ENCODE measurements at regions not wholly inside any gene's neighbourhood (a gene's known extent, or its start where the extent isn't known, plus 50 kb on each side); places are given as distances from the start of the nearest gene placed in this dataset.

- H3K27ac Mint-ChIP-seq = no peak overlapping the region
- H3K9me3 Mint-ChIP-seq = peaks cover 6% of the 10 kb centered on the region
- no peak overlapping the region for H3K4me3 Mint-ChIP-seq (ENCODE audit: low read depth)
- intact Hi-C loops (cut with micrococcal nuclease) = no loop called here
- H3K36me3 Mint-ChIP-seq (ENCODE audit: low read depth) = no peaks in the 10 kb centered on the region
- DNase-seq (ENCODE audit: low spot score) = no peak
- no peaks in the 10 kb centered on the region for H3K27me3 Mint-ChIP-seq (ENCODE audit: low read depth)
- no peaks in the 10 kb centered on the region for H3K4me1 Mint-ChIP-seq (ENCODE audit: low read depth)
Observed at GRCh38 chr20:12063106-12063684, 145.5 kb downstream of the BTBD3 start.

GRCh38 chr20:12064540-12064939, 146.8 kb downstream of the BTBD3 start:
- Mint-ChIP-seq H3K4me1 (ENCODE audit: low read depth) (no peaks in the 10 kb centered on the region), H3K36me3 (ENCODE audit: low read depth) (no peaks in the 10 kb centered on the region)
- intact Hi-C loops (cut with micrococcal nuclease) = no loop called here

GRCh38 chr20:12067686-12068085, 150.0 kb downstream of the BTBD3 start:
- intact Hi-C loops (cut with micrococcal nuclease) = no loop called here

More at GRCh38 chr20:12064540-12064939, 146.8 kb downstream of the BTBD3 start:
- Mint-ChIP-seq H3K4me3 (ENCODE audit: low read depth) (no peak overlapping the region), H3K9me3 (peaks cover 6% of the 10 kb centered on the region), H3K27me3 (ENCODE audit: low read depth) (no peaks in the 10 kb centered on the region), H3K27ac (no peak overlapping the region)
- DNase-seq (ENCODE audit: low spot score) = no peak

GRCh38 chr20:12068121-12068520, 150.4 kb downstream of the BTBD3 start:
- Mint-ChIP-seq H3K9me3 (peaks cover 6% of the 10 kb centered on the region), H3K4me3 (ENCODE audit: low read depth) (no peak overlapping the region), H3K4me1 (ENCODE audit: low read depth) (no peaks in the 10 kb centered on the region)

More at GRCh38 chr20:12067686-12068085, 150.0 kb downstream of the BTBD3 start:
- H3K27ac Mint-ChIP-seq = no peak overlapping the region
- H3K27me3 Mint-ChIP-seq (ENCODE audit: low read depth) = no peaks in the 10 kb centered on the region
- H3K36me3 Mint-ChIP-seq (ENCODE audit: low read depth) = no peaks in the 10 kb centered on the region
- no peak for DNase-seq (ENCODE audit: low spot score)
- no peak overlapping the region for H3K4me3 Mint-ChIP-seq (ENCODE audit: low read depth)
- H3K9me3 Mint-ChIP-seq = peaks cover 6% of the 10 kb centered on the region
- H3K4me1 Mint-ChIP-seq (ENCODE audit: low read depth) = no peaks in the 10 kb centered on the region

GRCh38 chr20:12069181-12069580, 151.5 kb downstream of the BTBD3 start:
- intact Hi-C loops (cut with micrococcal nuclease) = no loop called here
- no peak overlapping the region for H3K4me3 Mint-ChIP-seq (ENCODE audit: low read depth)

More at GRCh38 chr20:12068121-12068520, 150.4 kb downstream of the BTBD3 start:
- no peaks in the 10 kb centered on the region for H3K27me3 Mint-ChIP-seq (ENCODE audit: low read depth)
- DNase-seq (ENCODE audit: low spot score) = no peak
- intact Hi-C loops (cut with micrococcal nuclease) = no loop called here
- no peak overlapping the region for H3K27ac Mint-ChIP-seq
- H3K36me3 Mint-ChIP-seq (ENCODE audit: low read depth) = no peaks in the 10 kb centered on the region

GRCh38 chr20:12072221-12072953, 154.7 kb downstream of the BTBD3 start:
- no peak overlapping the region for H3K4me3 Mint-ChIP-seq (ENCODE audit: low read depth)
- no peaks in the 10 kb centered on the region for H3K36me3 Mint-ChIP-seq (ENCODE audit: low read depth)
- H3K27ac Mint-ChIP-seq = no peak overlapping the region
- no peak for DNase-seq (ENCODE audit: low spot score)
- H3K4me1 Mint-ChIP-seq (ENCODE audit: low read depth) = no peaks in the 10 kb centered on the region
- peaks cover 19% of the 10 kb centered on the region for H3K9me3 Mint-ChIP-seq
- no peaks in the 10 kb centered on the region for H3K27me3 Mint-ChIP-seq (ENCODE audit: low read depth)
- intact Hi-C loops (cut with micrococcal nuclease) = no loop called here

More at GRCh38 chr20:12069181-12069580, 151.5 kb downstream of the BTBD3 start:
- peaks cover 12% of the 10 kb centered on the region for H3K9me3 Mint-ChIP-seq
- H3K27ac Mint-ChIP-seq = no peak overlapping the region
- H3K27me3 Mint-ChIP-seq (ENCODE audit: low read depth) = no peaks in the 10 kb centered on the region
- H3K4me1 Mint-ChIP-seq (ENCODE audit: low read depth) = no peaks in the 10 kb centered on the region
- H3K36me3 Mint-ChIP-seq (ENCODE audit: low read depth) = no peaks in the 10 kb centered on the region
- no peak for DNase-seq (ENCODE audit: low spot score)

- peaks cover 19% of the 10 kb centered on the region for H3K9me3 Mint-ChIP-seq
- intact Hi-C loops (cut with micrococcal nuclease) = no loop called here
- no peaks in the 10 kb centered on the region for H3K4me1 Mint-ChIP-seq (ENCODE audit: low read depth)
- no peak overlapping the region for H3K27ac Mint-ChIP-seq
- no peaks in the 10 kb centered on the region for H3K36me3 Mint-ChIP-seq (ENCODE audit: low read depth)
- H3K27me3 Mint-ChIP-seq (ENCODE audit: low read depth) = no peaks in the 10 kb centered on the region
- DNase-seq (ENCODE audit: low spot score) = no peak
- H3K4me3 Mint-ChIP-seq (ENCODE audit: low read depth) = no peak overlapping the region
Observed at GRCh38 chr20:12072954-12073264, 155.2 kb downstream of the BTBD3 start.

- no peak overlapping the region for H3K4me3 Mint-ChIP-seq (ENCODE audit: low read depth)
- H3K9me3 Mint-ChIP-seq = peaks cover 19% of the 10 kb centered on the region
- H3K4me1 Mint-ChIP-seq (ENCODE audit: low read depth) = no peaks in the 10 kb centered on the region
- no peak overlapping the region for H3K27ac Mint-ChIP-seq
- H3K36me3 Mint-ChIP-seq (ENCODE audit: low read depth) = no peaks in the 10 kb centered on the region
- no peaks in the 10 kb centered on the region for H3K27me3 Mint-ChIP-seq (ENCODE audit: low read depth)
- intact Hi-C loops (cut with micrococcal nuclease) = no loop called here
- DNase-seq (ENCODE audit: low spot score) = no peak
Observed at GRCh38 chr20:12074111-12074655, 156.5 kb downstream of the BTBD3 start.

GRCh38 chr20:12076200-12076599, 158.5 kb downstream of the BTBD3 start:
- no peak overlapping the region for H3K4me3 Mint-ChIP-seq (ENCODE audit: low read depth)
- no peaks in the 10 kb centered on the region for H3K27me3 Mint-ChIP-seq (ENCODE audit: low read depth)
- H3K36me3 Mint-ChIP-seq (ENCODE audit: low read depth) = no peaks in the 10 kb centered on the region
- peaks cover 13% of the 10 kb centered on the region for H3K9me3 Mint-ChIP-seq
- intact Hi-C loops (cut with micrococcal nuclease) = no loop called here
- no peaks in the 10 kb centered on the region for H3K4me1 Mint-ChIP-seq (ENCODE audit: low read depth)
- DNase-seq (ENCODE audit: low spot score) = no peak
- H3K27ac Mint-ChIP-seq = no peak overlapping the region

- H3K4me3 Mint-ChIP-seq (ENCODE audit: low read depth) = no peak overlapping the region
- H3K9me3 Mint-ChIP-seq = peaks cover 13% of the 10 kb centered on the region
- H3K4me1 Mint-ChIP-seq (ENCODE audit: low read depth) = no peaks in the 10 kb centered on the region
- no peak overlapping the region for H3K27ac Mint-ChIP-seq
- intact Hi-C loops (cut with micrococcal nuclease) = no loop called here
- no peaks in the 10 kb centered on the region for H3K36me3 Mint-ChIP-seq (ENCODE audit: low read depth)
- DNase-seq (ENCODE audit: low spot score) = no peak
- no peaks in the 10 kb centered on the region for H3K27me3 Mint-ChIP-seq (ENCODE audit: low read depth)
Observed at GRCh38 chr20:12077875-12078274, 160.2 kb downstream of the BTBD3 start.

GRCh38 chr20:12079490-12079889, 161.8 kb downstream of the BTBD3 start:
- no peak for DNase-seq (ENCODE audit: low spot score)
- Mint-ChIP-seq H3K4me3 (ENCODE audit: low read depth) (no peak overlapping the region), H3K4me1 (ENCODE audit: low read depth) (no peaks in the 10 kb centered on the region), H3K9me3 (peaks cover 5% of the 10 kb centered on the region), H3K27ac (no peak overlapping the region), H3K27me3 (ENCODE audit: low read depth) (no peaks in the 10 kb centered on the region), H3K36me3 (ENCODE audit: low read depth) (no peaks in the 10 kb centered on the region)
- intact Hi-C loops (cut with micrococcal nuclease) = no loop called here

- H3K4me1 Mint-ChIP-seq (ENCODE audit: low read depth) = no peaks in the 10 kb centered on the region
- H3K4me3 Mint-ChIP-seq (ENCODE audit: low read depth) = no peak overlapping the region
- no peak overlapping the region for H3K27ac Mint-ChIP-seq
- H3K27me3 Mint-ChIP-seq (ENCODE audit: low read depth) = no peaks in the 10 kb centered on the region
- no peak for DNase-seq (ENCODE audit: low spot score)
- H3K9me3 Mint-ChIP-seq = no peaks in the 10 kb centered on the region
- intact Hi-C loops (cut with micrococcal nuclease) = no loop called here
- no peaks in the 10 kb centered on the region for H3K36me3 Mint-ChIP-seq (ENCODE audit: low read depth)
Observed at GRCh38 chr20:12083269-12083668, 165.6 kb downstream of the BTBD3 start.

GRCh38 chr20:12084482-12084881, 166.8 kb downstream of the BTBD3 start:
- DNase-seq (ENCODE audit: low spot score) = no peak
- no peaks in the 10 kb centered on the region for H3K27me3 Mint-ChIP-seq (ENCODE audit: low read depth)
- no peak overlapping the region for H3K27ac Mint-ChIP-seq
- H3K4me1 Mint-ChIP-seq (ENCODE audit: low read depth) = no peaks in the 10 kb centered on the region
- peaks cover 6% of the 10 kb centered on the region for H3K9me3 Mint-ChIP-seq
- H3K36me3 Mint-ChIP-seq (ENCODE audit: low read depth) = no peaks in the 10 kb centered on the region
- intact Hi-C loops (cut with micrococcal nuclease) = no loop called here
- no peak overlapping the region for H3K4me3 Mint-ChIP-seq (ENCODE audit: low read depth)
